ENCODE measurements at regions not wholly inside any gene's neighbourhood (a gene's known extent, or its start where the extent isn't known, plus 50 kb on each side); places are given as distances from the start of the nearest gene placed in this dataset.

DNA sequence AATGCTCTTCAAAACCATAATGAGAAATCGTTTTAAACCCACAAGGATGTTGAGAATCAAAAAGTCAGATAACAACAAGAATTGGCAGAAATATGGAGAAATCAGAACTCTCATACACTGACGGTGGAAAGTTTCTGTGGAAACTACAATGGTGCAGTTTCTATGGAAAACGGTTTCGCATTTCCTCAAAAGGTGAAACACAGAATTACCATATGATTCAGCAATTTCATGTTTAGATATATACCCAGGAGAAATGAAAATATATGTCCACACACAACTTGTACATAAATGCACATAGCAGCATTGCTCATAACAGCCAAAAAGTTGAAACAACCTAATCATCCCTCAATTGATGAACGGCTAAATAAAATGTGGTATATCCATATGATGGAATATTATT lies 218.2 kb downstream of the ARL4A start:
- H3K9me3 ChIP-seq, result no peaks in the 10 kb centered on the region; the same call in 1 of the 2 replicates
- no peaks in the 10 kb centered on the region for H3K4me1 ChIP-seq
- H3K36me3 ChIP-seq, result no peaks in the 10 kb centered on the region
- no peak overlapping the region for H3K4me3 ChIP-seq (ENCODE audit: low read depth, low read length)
- H3K27me3 ChIP-seq, result peaks cover 4% of the 10 kb centered on the region
- no peak for DNase-seq
- TF ChIP-seq, protein P1, sequence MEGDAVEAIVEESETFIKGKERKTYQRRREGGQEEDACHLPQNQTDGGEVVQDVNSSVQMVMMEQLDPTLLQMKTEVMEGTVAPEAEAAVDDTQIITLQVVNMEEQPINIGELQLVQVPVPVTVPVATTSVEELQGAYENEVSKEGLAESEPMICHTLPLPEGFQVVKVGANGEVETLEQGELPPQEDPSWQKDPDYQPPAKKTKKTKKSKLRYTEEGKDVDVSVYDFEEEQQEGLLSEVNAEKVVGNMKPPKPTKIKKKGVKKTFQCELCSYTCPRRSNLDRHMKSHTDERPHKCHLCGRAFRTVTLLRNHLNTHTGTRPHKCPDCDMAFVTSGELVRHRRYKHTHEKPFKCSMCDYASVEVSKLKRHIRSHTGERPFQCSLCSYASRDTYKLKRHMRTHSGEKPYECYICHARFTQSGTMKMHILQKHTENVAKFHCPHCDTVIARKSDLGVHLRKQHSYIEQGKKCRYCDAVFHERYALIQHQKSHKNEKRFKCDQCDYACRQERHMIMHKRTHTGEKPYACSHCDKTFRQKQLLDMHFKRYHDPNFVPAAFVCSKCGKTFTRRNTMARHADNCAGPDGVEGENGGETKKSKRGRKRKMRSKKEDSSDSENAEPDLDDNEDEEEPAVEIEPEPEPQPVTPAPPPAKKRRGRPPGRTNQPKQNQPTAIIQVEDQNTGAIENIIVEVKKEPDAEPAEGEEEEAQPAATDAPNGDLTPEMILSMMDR (IDR thresholded peaks at IDR 0.05; ENCODE audit: low read depth, low read length), result no peak

DNA sequence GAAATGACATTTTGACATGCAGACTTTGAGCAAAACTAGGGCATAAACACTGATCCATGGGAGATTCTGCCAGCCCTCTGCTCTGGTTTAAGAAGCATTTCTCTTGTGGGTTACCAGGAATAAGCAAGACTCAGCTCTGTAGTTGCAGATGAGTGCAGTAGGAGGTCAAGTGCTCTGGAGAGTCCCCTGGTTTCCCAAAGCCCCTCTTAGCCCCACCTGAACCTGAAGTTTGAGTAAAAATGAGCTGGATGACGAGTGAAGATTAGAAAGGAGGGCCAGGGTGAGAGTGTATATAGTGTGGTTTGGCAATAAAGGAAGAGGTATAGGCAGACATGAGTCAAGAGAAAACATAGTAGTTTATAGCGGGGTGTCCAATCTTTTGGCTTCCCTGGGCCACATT lies 220.3 kb downstream of the ARL4A start:
- DNase-seq, result no peak
- Histone ChIP-seq H3K27me3 (peaks cover 2% of the 10 kb centered on the region), H3K4me1 (no peaks in the 10 kb centered on the region), H3K36me3 (no peaks in the 10 kb centered on the region), H3K4me3 (ENCODE audit: low read depth, low read length) (no peak overlapping the region), H3K9me3 (no peaks in the 10 kb centered on the region; the same call in 1 of the 2 replicates)
- TF ChIP-seq, protein P1 (IDR thresholded peaks at IDR 0.05; ENCODE audit: low read depth, low read length), result no peak

DNA sequence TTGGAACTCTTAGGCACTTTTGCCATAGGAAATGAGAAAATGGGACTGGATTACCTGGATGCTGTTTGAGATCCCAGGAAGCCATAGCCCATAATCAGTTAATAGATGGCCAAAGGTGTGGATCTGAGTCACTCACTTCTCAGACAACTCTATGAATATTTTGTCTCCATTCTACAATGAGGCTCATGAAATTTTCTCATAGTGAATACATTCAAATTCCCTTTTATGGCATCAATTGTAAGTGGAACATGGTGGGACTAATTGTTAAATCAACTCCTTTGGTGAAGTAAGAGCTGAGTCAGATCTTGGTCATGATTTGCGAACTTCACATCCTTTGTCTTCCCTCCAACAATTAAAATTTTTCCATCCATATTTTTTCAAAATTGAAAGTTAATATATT lies 222.1 kb downstream of the ARL4A start:
- Histone ChIP-seq H3K36me3 (no peaks in the 10 kb centered on the region), H3K4me3 (ENCODE audit: low read depth, low read length) (no peak overlapping the region), H3K4me1 (no peaks in the 10 kb centered on the region), H3K9me3 (no peaks in the 10 kb centered on the region), H3K27me3 (peaks cover 2% of the 10 kb centered on the region)
- TF ChIP-seq, protein P1 (IDR thresholded peaks at IDR 0.05; ENCODE audit: low read depth, low read length), result no peak
- DNase-seq, result no peak

DNA sequence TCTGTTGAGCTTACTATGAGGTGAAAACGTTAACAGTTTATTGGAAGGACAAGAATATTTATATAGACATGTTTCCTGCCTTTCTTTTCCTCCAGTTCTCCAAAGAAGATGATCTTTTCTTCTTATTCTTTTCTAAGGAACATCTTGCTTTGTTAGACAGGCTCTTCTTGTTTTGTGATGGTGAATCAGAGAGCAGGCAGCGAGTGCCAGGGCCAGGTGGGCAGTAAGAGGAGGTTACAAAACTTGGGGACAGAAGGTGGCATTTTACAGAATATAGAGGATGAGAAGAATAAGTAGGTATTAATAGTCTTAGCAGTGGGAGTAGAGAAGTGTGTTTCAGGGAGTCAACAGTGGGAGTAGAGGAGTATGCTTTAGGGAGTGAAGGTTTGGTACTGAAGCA lies 223.6 kb downstream of the ARL4A start:
- H3K4me3 ChIP-seq (ENCODE audit: low read depth, low read length), result no peak overlapping the region
- no peaks in the 10 kb centered on the region for H3K4me1 ChIP-seq
- H3K27me3 ChIP-seq, result no peaks in the 10 kb centered on the region; the same call in 1 of the 2 replicates
- no peaks in the 10 kb centered on the region for H3K36me3 ChIP-seq
- DNase-seq, result no peak
- TF ChIP-seq, protein P1 (IDR thresholded peaks at IDR 0.05; ENCODE audit: low read depth, low read length), result no peak
- no peaks in the 10 kb centered on the region for H3K9me3 ChIP-seq

DNA sequence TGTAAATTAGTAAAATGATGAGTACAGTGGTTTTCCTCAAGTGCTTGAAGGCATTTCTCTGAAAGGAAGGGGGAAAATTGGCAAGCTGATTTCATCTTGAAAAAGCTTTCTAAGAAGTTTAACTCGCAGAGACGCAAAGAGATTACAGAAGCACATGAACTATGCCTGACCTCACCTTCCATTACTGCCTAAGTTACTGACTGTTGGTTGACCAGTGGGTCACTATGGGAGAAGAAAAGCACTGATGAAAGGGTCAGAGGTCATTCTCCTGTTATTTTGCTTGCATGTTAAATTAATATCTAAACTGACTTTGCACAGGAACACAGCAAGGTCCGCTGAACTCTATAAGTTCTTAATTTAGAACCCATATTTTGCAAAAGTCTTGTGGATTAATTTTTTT lies 225.6 kb downstream of the ARL4A start:
- TF ChIP-seq, protein P1 (IDR thresholded peaks at IDR 0.05; ENCODE audit: low read depth, low read length), result no peak
- H3K9me3 ChIP-seq, result no peaks in the 10 kb centered on the region
- DNase-seq, result no peak

DNA sequence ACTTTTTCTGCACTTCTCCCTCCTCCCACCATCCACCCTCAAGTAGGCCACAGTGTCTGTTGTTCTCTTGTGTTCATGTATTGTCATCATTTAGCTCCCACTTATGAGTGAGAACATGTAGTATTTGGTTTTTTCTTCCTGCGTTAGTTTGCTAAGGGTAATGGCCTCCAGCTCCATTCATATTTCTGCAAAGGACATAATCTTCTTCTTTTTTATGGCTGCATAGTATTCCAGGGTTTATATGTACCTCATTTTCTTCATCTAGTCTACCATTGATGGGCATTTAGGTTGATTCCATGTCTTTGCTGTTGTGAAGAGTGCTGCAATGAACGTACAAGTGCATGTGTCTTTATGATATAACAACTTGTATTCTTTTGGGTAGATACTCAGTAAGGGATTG lies 230.4 kb downstream of the ARL4A start:
- H3K36me3 ChIP-seq, result no peaks in the 10 kb centered on the region
- no peak for DNase-seq
- no peak overlapping the region for H3K4me3 ChIP-seq (ENCODE audit: low read depth, low read length)
- TF ChIP-seq, protein P1 (IDR thresholded peaks at IDR 0.05; ENCODE audit: low read depth, low read length), result no peak
- no peaks in the 10 kb centered on the region for H3K4me1 ChIP-seq
- H3K9me3 ChIP-seq, result no peaks in the 10 kb centered on the region
- H3K27me3 ChIP-seq, result no peaks in the 10 kb centered on the region

More for the DNA sequence above, 225.6 kb downstream of the ARL4A start:
- Histone ChIP-seq H3K27me3 (no peaks in the 10 kb centered on the region), H3K36me3 (no peaks in the 10 kb centered on the region), H3K4me1 (no peaks in the 10 kb centered on the region), H3K4me3 (ENCODE audit: low read depth, low read length) (no peak overlapping the region)
